GM12865 (cell line): ENCODE measurements at regions not wholly inside any gene's neighbourhood (a gene's known extent, or its start where the extent isn't known, plus 50 kb on each side); places are given as distances from the start of the nearest gene placed in this dataset.

Experiments used
- DNase-seq: peaks from one replicate; pipeline ENCODE4 v3.0.0; 2010; ENCODE audit warnings: low read depth
- H3K4me3 ChIP-seq: 2 replicates; pipeline ENCODE4 v1.5.1; 2011; ENCODE audit warnings: mild to moderate bottlenecking, low read depth, low read length, control low read depth
- CTCF ChIP-seq: IDR thresholded peaks from 2 replicates; pipeline ENCODE4 v1.5.1; 2011; ENCODE audit warnings: low read length, control low read depth, low read depth, inconsistent platforms; ENCODE audit not compliant: insufficient read depth; ENCODE audit errors: missing control alignments

GRCh38 chr5:33072726-33073125 is 361.6 kb downstream of the NPR3 start:
- no peak overlapping the region for H3K4me3 ChIP-seq

GRCh38 chr5:33073881-33074327 is 362.8 kb downstream of the NPR3 start:
- DNase-seq = no peak
- TF ChIP-seq CTCF = no peak

More at GRCh38 chr5:33072726-33073125, 361.6 kb downstream of the NPR3 start:
- TF ChIP-seq CTCF = no peak
- no peak for DNase-seq

GRCh38 chr5:33074548-33074947 is 363.4 kb downstream of the NPR3 start:
- DNase-seq = no peak
- no peak for TF ChIP-seq CTCF

More at GRCh38 chr5:33073881-33074327, 362.8 kb downstream of the NPR3 start:
- H3K4me3 ChIP-seq = no peak overlapping the region

GRCh38 chr5:33075731-33076130 is 364.6 kb downstream of the NPR3 start:
- no peak overlapping the region for H3K4me3 ChIP-seq
- DNase-seq = no peak
- TF ChIP-seq CTCF = no peak

More at GRCh38 chr5:33074548-33074947, 363.4 kb downstream of the NPR3 start:
- H3K4me3 ChIP-seq = no peak overlapping the region

GRCh38 chr5:33079548-33079947 is 361.2 kb upstream of the TARS1 start:
- DNase-seq = no peak
- TF ChIP-seq CTCF = no peak
- no peak overlapping the region for H3K4me3 ChIP-seq

GRCh38 chr5:33080287-33080686 is 360.5 kb upstream of the TARS1 start:
- H3K4me3 ChIP-seq = no peak overlapping the region
- no peak for TF ChIP-seq CTCF
- DNase-seq = no peak

GRCh38 chr5:33088176-33088575 is 352.6 kb upstream of the TARS1 start:
- H3K4me3 ChIP-seq = no peak overlapping the region
- no peak for TF ChIP-seq CTCF
- no peak for DNase-seq
